ENCODE measurements at regions not wholly inside any gene's neighbourhood (a gene's known extent, or its start where the extent isn't known, plus 50 kb on each side); places are given as distances from the start of the nearest gene placed in this dataset.
A peak's percentile ranks its signal among the peaks of the same experiment; 100 is the strongest.

- Mint-ChIP-seq H3K9me3 (no peaks in the 10 kb centered on the region), H3K27ac (no peak overlapping the region)
Measured at GRCh38 chr2:20531633-20532262, 84.9 kb downstream of the RHOB start.

GRCh38 chr2:20532634-20533437 is 86.0 kb downstream of the RHOB start:
- Mint-ChIP-seq H3K4me3 (no peak overlapping the region), H3K9me3 (no peaks in the 10 kb centered on the region), H3K36me3 (peaks cover 7% of the 10 kb centered on the region), H3K4me1 (no peaks in the 10 kb centered on the region), H3K27me3 (peaks cover 10% of the 10 kb centered on the region), H3K27ac (no peak overlapping the region)

More at GRCh38 chr2:20531633-20532262, 84.9 kb downstream of the RHOB start:
- Mint-ChIP-seq H3K36me3 (peaks cover 7% of the 10 kb centered on the region), H3K27me3 (peaks cover 10% of the 10 kb centered on the region), H3K4me3 (no peak overlapping the region), H3K4me1 (no peaks in the 10 kb centered on the region)

- Mint-ChIP-seq H3K27ac (no peak overlapping the region), H3K36me3 (peaks cover 7% of the 10 kb centered on the region), H3K9me3 (no peaks in the 10 kb centered on the region), H3K4me3 (no peak overlapping the region), H3K27me3 (peaks cover 14% of the 10 kb centered on the region), H3K4me1 (no peaks in the 10 kb centered on the region)
Measured at GRCh38 chr2:20533993-20534622, 87.2 kb downstream of the RHOB start.

GRCh38 chr2:20534913-20535801 is 88.3 kb downstream of the RHOB start:
- Mint-ChIP-seq H3K27ac (no peak overlapping the region), H3K4me3 (no peak overlapping the region), H3K27me3 (peaks cover 22% of the 10 kb centered on the region), H3K4me1 (no peaks in the 10 kb centered on the region), H3K9me3 (no peaks in the 10 kb centered on the region), H3K36me3 (peaks cover 7% of the 10 kb centered on the region)

- Mint-ChIP-seq H3K36me3 (peaks cover 7% of the 10 kb centered on the region), H3K27me3 (peaks cover 22% of the 10 kb centered on the region), H3K27ac (no peak overlapping the region), H3K9me3 (no peaks in the 10 kb centered on the region), H3K4me3 (no peak overlapping the region), H3K4me1 (no peaks in the 10 kb centered on the region)
Measured at GRCh38 chr2:20536619-20537422, 89.9 kb downstream of the RHOB start.

- Mint-ChIP-seq H3K9me3 (no peaks in the 10 kb centered on the region), H3K27me3 (peaks cover 25% of the 10 kb centered on the region), H3K36me3 (peaks cover 5% of the 10 kb centered on the region), H3K4me1 (no peaks in the 10 kb centered on the region), H3K4me3 (no peak overlapping the region), H3K27ac (peak overlapping the region in 1 of 3 donors; percentile 90)
Measured at GRCh38 chr2:20537423-20538307, 90.8 kb downstream of the RHOB start.

- Mint-ChIP-seq H3K4me3 (no peak overlapping the region), H3K27ac (peak overlapping the region in 1 of 3 donors; percentile 90), H3K4me1 (no peaks in the 10 kb centered on the region), H3K27me3 (peaks cover 25% of the 10 kb centered on the region), H3K36me3 (peaks cover 5% of the 10 kb centered on the region), H3K9me3 (no peaks in the 10 kb centered on the region)
Measured at GRCh38 chr2:20538308-20539132, 91.6 kb downstream of the RHOB start.

GRCh38 chr2:20539133-20539719 is 92.4 kb downstream of the RHOB start:
- no peak overlapping the region for H3K27ac Mint-ChIP-seq
- no peaks in the 10 kb centered on the region for H3K9me3 Mint-ChIP-seq
- peaks cover 5% of the 10 kb centered on the region for H3K36me3 Mint-ChIP-seq
- peaks cover 22% of the 10 kb centered on the region for H3K27me3 Mint-ChIP-seq
- H3K4me3 Mint-ChIP-seq, result no peak overlapping the region
- no peaks in the 10 kb centered on the region for H3K4me1 Mint-ChIP-seq

GRCh38 chr2:20539776-20540586 is 93.1 kb downstream of the RHOB start:
- H3K9me3 Mint-ChIP-seq, result no peaks in the 10 kb centered on the region
- H3K27me3 Mint-ChIP-seq, result peaks cover 17% of the 10 kb centered on the region
- H3K36me3 Mint-ChIP-seq, result no peaks in the 10 kb centered on the region
- no peaks in the 10 kb centered on the region for H3K4me1 Mint-ChIP-seq
- no peak overlapping the region for H3K27ac Mint-ChIP-seq
- H3K4me3 Mint-ChIP-seq, result no peak overlapping the region

GRCh38 chr2:20540587-20541293 is 93.9 kb downstream of the RHOB start:
- no peaks in the 10 kb centered on the region for H3K4me1 Mint-ChIP-seq
- peaks cover 15% of the 10 kb centered on the region for H3K27me3 Mint-ChIP-seq
- no peaks in the 10 kb centered on the region for H3K36me3 Mint-ChIP-seq
- peaks cover 0 to 2% (median 0%) of the 10 kb centered on the region in 3 donors for H3K9me3 Mint-ChIP-seq
- no peak overlapping the region for H3K4me3 Mint-ChIP-seq
- peak overlapping the region in 1 of 3 donors; percentile 39 for H3K27ac Mint-ChIP-seq

GRCh38 chr2:20541294-20541640 is 94.4 kb downstream of the RHOB start:
- peaks cover 15% of the 10 kb centered on the region for H3K27me3 Mint-ChIP-seq
- peaks cover 0 to 3% (median 0%) of the 10 kb centered on the region in 3 donors for H3K9me3 Mint-ChIP-seq
- H3K4me3 Mint-ChIP-seq, result no peak overlapping the region
- peaks cover 2% of the 10 kb centered on the region for H3K36me3 Mint-ChIP-seq
- H3K4me1 Mint-ChIP-seq, result no peaks in the 10 kb centered on the region
- H3K27ac Mint-ChIP-seq, result peak overlapping the region in 1 of 3 donors; percentile 39
